ENCODE measurements at regions not wholly inside any gene's neighbourhood (a gene's known extent, or its start where the extent isn't known, plus 50 kb on each side); places are given as distances from the start of the nearest gene placed in this dataset.

DNA sequence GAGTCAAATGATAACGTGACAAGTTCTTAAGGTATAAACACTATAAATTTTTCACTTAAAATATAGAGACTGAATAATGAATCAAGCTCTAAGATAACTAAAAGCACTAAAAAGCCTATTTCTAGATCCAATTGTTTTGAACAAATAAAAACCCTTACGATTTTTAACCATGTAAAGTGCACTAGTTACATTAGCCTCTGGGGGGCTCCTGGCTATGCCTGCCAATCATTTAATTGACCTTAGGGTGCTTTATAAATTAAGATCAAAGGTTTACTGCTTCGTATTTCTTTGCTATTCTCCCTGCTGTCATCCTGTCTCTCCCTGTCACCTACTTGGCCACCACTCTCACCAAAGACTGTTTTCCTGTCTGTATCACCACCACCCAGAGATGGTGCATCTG is 133.4 kb downstream of the ESM1 start:
- Histone ChIP-seq H3K27ac (no peak overlapping the region), H3K4me3 (no peak overlapping the region), H3K36me3 (no peaks in the 10 kb centered on the region), H3K27me3 (no peaks in the 10 kb centered on the region), H3K4me1 (no peaks in the 10 kb centered on the region), H3K9me3 (peaks cover 0 to 4% (median 0%) of the 10 kb centered on the region in 12 donors)
- intact Hi-C loops (cut with DNase I): no loop called here
- TF ChIP-seq, protein P1, sequence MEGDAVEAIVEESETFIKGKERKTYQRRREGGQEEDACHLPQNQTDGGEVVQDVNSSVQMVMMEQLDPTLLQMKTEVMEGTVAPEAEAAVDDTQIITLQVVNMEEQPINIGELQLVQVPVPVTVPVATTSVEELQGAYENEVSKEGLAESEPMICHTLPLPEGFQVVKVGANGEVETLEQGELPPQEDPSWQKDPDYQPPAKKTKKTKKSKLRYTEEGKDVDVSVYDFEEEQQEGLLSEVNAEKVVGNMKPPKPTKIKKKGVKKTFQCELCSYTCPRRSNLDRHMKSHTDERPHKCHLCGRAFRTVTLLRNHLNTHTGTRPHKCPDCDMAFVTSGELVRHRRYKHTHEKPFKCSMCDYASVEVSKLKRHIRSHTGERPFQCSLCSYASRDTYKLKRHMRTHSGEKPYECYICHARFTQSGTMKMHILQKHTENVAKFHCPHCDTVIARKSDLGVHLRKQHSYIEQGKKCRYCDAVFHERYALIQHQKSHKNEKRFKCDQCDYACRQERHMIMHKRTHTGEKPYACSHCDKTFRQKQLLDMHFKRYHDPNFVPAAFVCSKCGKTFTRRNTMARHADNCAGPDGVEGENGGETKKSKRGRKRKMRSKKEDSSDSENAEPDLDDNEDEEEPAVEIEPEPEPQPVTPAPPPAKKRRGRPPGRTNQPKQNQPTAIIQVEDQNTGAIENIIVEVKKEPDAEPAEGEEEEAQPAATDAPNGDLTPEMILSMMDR (IDR thresholded peaks at IDR 0.05): no peak
- no peak for TF ChIP-seq POLR2A (IDR thresholded peaks at IDR 0.05)
- ATAC-seq (no peak), DNase-seq (no peak)
- 55 to 74% (median 72%) methylated on average over 3 of the region's 3 CpGs for WGBS, 4 donors

DNA sequence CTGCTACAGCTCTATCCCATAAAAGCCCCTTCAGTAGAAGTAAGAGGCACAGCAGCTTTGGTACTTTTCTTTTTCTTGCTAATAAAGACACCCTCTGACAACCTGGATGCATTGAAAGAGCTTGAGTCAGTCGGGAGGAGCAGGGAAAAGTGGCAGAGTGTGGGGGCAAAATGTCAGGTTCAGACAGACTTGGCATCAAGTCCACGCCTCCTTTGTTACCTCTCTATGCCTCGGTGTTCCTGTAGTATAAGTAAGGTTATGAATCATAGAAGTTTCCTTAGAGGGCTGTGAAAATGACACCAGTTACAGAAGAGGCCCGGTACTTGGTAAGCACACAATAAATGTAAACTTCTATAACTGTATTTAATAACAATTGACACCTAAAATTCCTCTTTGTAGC is 133.9 kb downstream of the ESM1 start:
- intact Hi-C loops (cut with DNase I): no loop called here
- H3K9me3 ChIP-seq: no peaks in the 10 kb centered on the region
- no peaks in the 10 kb centered on the region for H3K4me1 ChIP-seq
- no peaks in the 10 kb centered on the region for H3K36me3 ChIP-seq
- WGBS, 4 donors: 74 to 83% (median 80%) methylated on average over 4 of the region's 4 CpGs
- no peak overlapping the region for H3K27ac ChIP-seq
- no peak for DNase-seq
- H3K4me3 ChIP-seq: no peak overlapping the region
- H3K27me3 ChIP-seq: no peaks in the 10 kb centered on the region
- ATAC-seq: no peak
- TF ChIP-seq POLR2A (IDR thresholded peaks at IDR 0.05): no peak
- TF ChIP-seq, protein P1 (IDR thresholded peaks at IDR 0.05): no peak

DNA sequence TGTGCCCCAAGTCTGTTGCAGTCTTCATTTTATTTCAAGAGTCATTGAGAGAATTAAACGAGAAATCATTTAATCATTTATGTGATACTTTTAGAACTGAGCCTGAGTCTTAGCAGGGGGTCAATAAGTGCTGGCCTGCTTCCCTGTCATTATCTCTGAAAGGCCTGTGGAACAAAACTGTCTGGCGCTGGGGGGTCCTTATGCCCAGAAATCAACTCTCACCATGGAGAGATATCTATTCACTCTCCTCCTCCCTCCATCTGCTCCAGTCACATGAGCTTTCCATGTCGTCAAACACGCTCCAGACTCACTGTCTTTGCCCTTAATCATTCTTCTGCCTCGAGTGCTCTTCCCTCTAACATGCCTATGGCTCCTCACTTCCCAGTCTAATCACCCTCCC is 136.8 kb downstream of the ESM1 start:
- ATAC-seq (no peak), DNase-seq (no peak)
- peaks cover 0 to 11% (median 5%) of the 10 kb centered on the region in 12 donors for H3K4me1 ChIP-seq
- H3K9me3 ChIP-seq: no peaks in the 10 kb centered on the region
- intact Hi-C loops (cut with DNase I): loop anchor here in 5 of 10 donors (10.0 kb wide), 4 partner anchors 64 to 604 kb away; no protein-coding TSS in a partner anchor
- no peak for TF ChIP-seq POLR2A (IDR thresholded peaks at IDR 0.05)
- TF ChIP-seq, protein P1 (IDR thresholded peaks at IDR 0.05): no peak
- no peak overlapping the region for H3K27ac ChIP-seq
- no peaks in the 10 kb centered on the region for H3K36me3 ChIP-seq
- no peak overlapping the region for H3K4me3 ChIP-seq
- 59 to 66% (median 60%) methylated on average over 5 of the region's 5 CpGs for WGBS, 4 donors
- H3K27me3 ChIP-seq: no peaks in the 10 kb centered on the region

DNA sequence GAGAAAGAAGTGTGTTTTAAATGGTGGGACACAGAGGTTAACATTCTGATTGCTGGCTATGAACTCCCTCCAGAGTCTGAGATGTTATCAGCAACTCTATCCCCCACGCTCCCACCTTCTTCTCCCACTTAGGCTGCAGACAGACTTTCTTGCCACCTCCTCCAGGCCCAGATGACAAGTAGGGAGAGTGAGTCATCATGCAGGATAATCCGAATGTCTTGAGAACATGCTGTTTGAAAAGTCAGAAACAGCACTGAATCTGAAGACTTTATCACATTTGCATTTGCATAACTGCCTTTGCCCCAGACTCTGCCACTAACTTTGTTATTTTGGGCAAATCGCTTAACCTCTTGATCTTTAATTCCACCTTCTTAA is 139.8 kb downstream of the ESM1 start:
- 61 to 76% (median 71%) methylated on average over 3 of the region's 3 CpGs for WGBS, 4 donors

More for the DNA sequence above, 139.8 kb downstream of the ESM1 start:
- Histone ChIP-seq H3K4me1 (peaks cover 0 to 11% (median 5%) of the 10 kb centered on the region in 12 donors), H3K36me3 (no peaks in the 10 kb centered on the region), H3K9me3 (no peaks in the 10 kb centered on the region), H3K27me3 (no peaks in the 10 kb centered on the region), H3K27ac (no peak overlapping the region), H3K4me3 (no peak overlapping the region)
- TF ChIP-seq, protein P1 (IDR thresholded peaks at IDR 0.05): no peak
- TF ChIP-seq POLR2A (IDR thresholded peaks at IDR 0.05): no peak
- no peak for ATAC-seq
- intact Hi-C loops (cut with DNase I): loop anchor here (1.0 to 10.0 kb wide), 7 partner anchors 61 to 601 kb away; partner anchors contain the start of gene SNX18 (in 10 of the 10)
- no peak for DNase-seq
